ENCODE measurements at regions not wholly inside any gene's neighbourhood (a gene's known extent, or its start where the extent isn't known, plus 50 kb on each side); places are given as distances from the start of the nearest gene placed in this dataset.

DNA sequence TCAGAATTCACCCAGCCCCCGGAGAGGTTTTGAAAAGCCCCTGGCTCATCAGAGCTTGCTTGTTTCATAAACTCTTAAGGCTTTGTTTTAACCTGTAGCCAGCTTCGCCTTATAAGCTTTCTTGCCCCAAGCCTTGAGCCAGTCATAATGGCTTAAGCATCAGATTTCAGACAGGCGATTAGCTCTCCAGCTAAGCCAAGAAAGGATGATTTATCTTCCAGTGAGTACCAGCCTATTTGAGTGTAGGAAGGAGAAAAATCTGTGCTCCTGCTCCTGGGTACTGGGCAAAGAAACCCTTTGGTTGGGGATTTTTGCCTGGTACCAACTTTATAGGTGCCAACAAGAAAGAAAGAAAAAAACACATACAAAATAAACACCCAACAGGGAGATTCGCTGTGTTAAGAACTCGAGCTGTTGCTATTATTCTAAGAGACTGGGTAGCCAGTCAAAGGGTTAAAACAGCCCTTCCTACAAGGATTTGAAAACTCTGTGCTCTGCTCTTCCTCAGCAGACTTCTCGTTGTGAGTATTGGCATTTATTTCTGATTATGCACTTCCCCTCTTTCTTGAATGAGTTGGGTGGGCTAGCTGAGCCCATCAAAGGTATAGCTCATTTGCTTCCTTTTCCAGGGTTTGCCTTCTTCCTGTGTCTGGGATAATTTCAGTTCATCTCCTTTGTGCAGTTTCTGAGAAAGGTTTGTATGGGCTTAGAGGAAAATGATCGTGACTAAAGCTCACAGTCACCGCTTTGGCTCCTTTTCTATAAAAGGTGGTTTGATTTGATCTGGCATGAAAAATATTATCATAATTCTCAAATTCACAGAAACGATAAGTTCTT is 157.2 kb upstream of the DMRT1 start:
- no TSS peak for BruUV-seq (replicated peaks)
- Histone ChIP-seq H3K36me3 (ENCODE audit: insufficient read depth, low read length) (peaks cover 28% of the 10 kb centered on the region), H2AFZ (ENCODE audit: low read length) (no peak overlapping the region), H3K4me2 (ENCODE audit: low read length) (no peak overlapping the region), H4K20me1 (ENCODE audit: insufficient read depth, low read length) (no peaks in the 10 kb centered on the region), H3K4me3 (ENCODE audit: low read depth, low read length, poor library complexity, severe bottlenecking) (no peak overlapping the region), H3K9me2 (ENCODE audit: insufficient read depth, low read length) (no peaks in the 10 kb centered on the region), H3K9me3 (ENCODE audit: low read length) (no peaks in the 10 kb centered on the region), H3K27ac (ENCODE audit: low read depth, low read length, poor library complexity, severe bottlenecking) (no peak overlapping the region), H3K79me2 (ENCODE audit: insufficient read depth, low read depth, low read length) (no peaks in the 10 kb centered on the region), H3K4me1 (ENCODE audit: insufficient read depth, low read length, poor library complexity, severe bottlenecking) (peaks cover 12% of the 10 kb centered on the region)
- no peak for DNase-seq (ENCODE audit: low spot score)
- intact Hi-C loops (cut with micrococcal nuclease; ENCODE audit: unreplicated experiment), result no loop called here
- ChIA-PET POLR2A (interaction anchor here (1.3 to 1.4 kb wide), 2 partner anchors 11 to 15 kb away, joined by 3 to 4 read pairs; no protein-coding TSS in a partner anchor), CTCF (ENCODE audit: unreplicated experiment) (no interaction called here)
- no peak for TF ChIP-seq CTCF (conservative IDR thresholded peaks at IDR 0.05; ENCODE audit: low read length)
- no peak for TF ChIP-seq EZH2phosphoT487 (IDR thresholded peaks at IDR 0.05; ENCODE audit: borderline replicate concordance, low read depth, low read length)

DNA sequence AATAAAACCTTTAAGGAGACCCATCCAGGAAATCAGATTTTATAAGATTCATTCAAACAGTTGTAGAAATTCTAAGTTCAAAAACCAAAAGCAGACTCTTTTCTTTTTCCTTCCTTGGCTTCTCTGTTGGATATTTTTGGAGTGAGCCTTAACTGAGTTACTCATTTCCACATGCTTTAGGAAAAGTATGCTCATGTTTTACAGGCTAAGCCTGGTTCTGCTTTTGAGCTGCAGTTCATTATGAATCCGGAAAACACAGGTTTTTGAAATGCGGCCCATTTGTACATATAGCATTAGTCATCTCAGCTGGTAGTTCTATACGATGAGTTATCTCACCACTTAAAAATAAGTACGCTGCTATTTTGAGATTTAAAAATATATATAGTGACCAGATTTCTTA is 156.6 kb upstream of the DMRT1 start:
- Histone ChIP-seq H3K4me1 (ENCODE audit: insufficient read depth, low read length, poor library complexity, severe bottlenecking) (peaks cover 12% of the 10 kb centered on the region), H3K4me2 (ENCODE audit: low read length) (no peak overlapping the region), H3K36me3 (ENCODE audit: insufficient read depth, low read length) (peaks cover 28% of the 10 kb centered on the region), H3K27ac (ENCODE audit: low read depth, low read length, poor library complexity, severe bottlenecking) (no peak overlapping the region), H3K9me2 (ENCODE audit: insufficient read depth, low read length) (no peaks in the 10 kb centered on the region), H4K20me1 (ENCODE audit: insufficient read depth, low read length) (no peaks in the 10 kb centered on the region), H3K9me3 (ENCODE audit: low read length) (no peaks in the 10 kb centered on the region), H2AFZ (ENCODE audit: low read length) (no peak overlapping the region), H3K4me3 (ENCODE audit: low read depth, low read length, poor library complexity, severe bottlenecking) (no peak overlapping the region), H3K79me2 (ENCODE audit: insufficient read depth, low read depth, low read length) (no peaks in the 10 kb centered on the region)
- DNase-seq (ENCODE audit: low spot score), result no peak
- POLR2A ChIA-PET, result interaction anchor here (1.4 kb wide), 1 partner anchor 14 kb away, joined by 4 read pairs; no protein-coding TSS in a partner anchor
- no TSS peak for BruUV-seq (replicated peaks)
- intact Hi-C loops (cut with micrococcal nuclease; ENCODE audit: unreplicated experiment), result loop anchor here (5.0 kb wide), 1 partner anchor 73 kb away; no protein-coding TSS in a partner anchor
- CTCF ChIA-PET (ENCODE audit: unreplicated experiment), result no interaction called here
- TF ChIP-seq EZH2phosphoT487 (IDR thresholded peaks at IDR 0.05; ENCODE audit: borderline replicate concordance, low read depth, low read length), result no peak
- TF ChIP-seq CTCF (conservative IDR thresholded peaks at IDR 0.05; ENCODE audit: low read length), result no peak

- no peaks in the 10 kb centered on the region for H3K9me3 ChIP-seq (ENCODE audit: low read length)
- intact Hi-C loops (cut with micrococcal nuclease; ENCODE audit: unreplicated experiment), result loop anchor here (5.0 kb wide), 1 partner anchor 74 kb away; no protein-coding TSS in a partner anchor
- H3K4me3 ChIP-seq (ENCODE audit: low read depth, low read length, poor library complexity, severe bottlenecking), result no peak overlapping the region
- H2AFZ ChIP-seq (ENCODE audit: low read length), result no peak overlapping the region
- no peaks in the 10 kb centered on the region for H3K79me2 ChIP-seq (ENCODE audit: insufficient read depth, low read depth, low read length)
- H3K36me3 ChIP-seq (ENCODE audit: insufficient read depth, low read length), result peaks cover 25% of the 10 kb centered on the region
- no TSS peak for BruUV-seq (replicated peaks)
- DNase-seq (ENCODE audit: low spot score), result no peak
- H4K20me1 ChIP-seq (ENCODE audit: insufficient read depth, low read length), result no peaks in the 10 kb centered on the region
- no peak overlapping the region for H3K27ac ChIP-seq (ENCODE audit: low read depth, low read length, poor library complexity, severe bottlenecking)
- TF ChIP-seq CTCF (conservative IDR thresholded peaks at IDR 0.05; ENCODE audit: low read length), result no peak
- no peak for TF ChIP-seq EZH2phosphoT487 (IDR thresholded peaks at IDR 0.05; ENCODE audit: borderline replicate concordance, low read depth, low read length)
- no peaks in the 10 kb centered on the region for H3K9me2 ChIP-seq (ENCODE audit: insufficient read depth, low read length)
- H3K4me1 ChIP-seq (ENCODE audit: insufficient read depth, low read length, poor library complexity, severe bottlenecking), result peaks cover 12% of the 10 kb centered on the region
- CTCF ChIA-PET (ENCODE audit: unreplicated experiment), result no interaction called here
- POLR2A ChIA-PET, result no interaction called here
- H3K4me2 ChIP-seq (ENCODE audit: low read length), result no peak overlapping the region
Observed at GRCh38 chr9:686321-686813, 155.1 kb upstream of the DMRT1 start.

All from OCI-LY7 (cell line).